ENCODE measurements at regions not wholly inside any gene's neighbourhood (a gene's known extent, or its start where the extent isn't known, plus 50 kb on each side); places are given as distances from the start of the nearest gene placed in this dataset.

DNA sequence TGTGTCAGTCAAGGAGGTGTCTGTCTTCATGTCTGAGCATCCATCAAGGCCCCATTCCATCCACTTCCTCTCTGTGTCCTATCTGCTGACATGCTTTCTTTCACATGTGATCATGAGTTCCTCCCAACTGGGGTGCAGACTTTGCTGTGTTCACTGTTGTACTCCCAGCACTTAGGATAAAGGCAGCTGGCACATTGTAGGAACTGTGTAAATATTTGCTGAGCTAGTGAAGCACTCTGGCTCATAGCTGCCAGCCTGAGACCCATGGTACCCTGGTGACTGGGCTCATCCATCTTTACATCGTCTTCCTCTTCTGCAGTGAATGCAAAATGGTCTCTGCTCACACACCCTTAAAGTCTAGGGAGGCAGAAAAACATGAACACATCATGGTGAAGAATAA lies 242.2 kb upstream of the IGFBP3 start:
- DNase-seq (ENCODE audit: low spot score), result no peak

DNA sequence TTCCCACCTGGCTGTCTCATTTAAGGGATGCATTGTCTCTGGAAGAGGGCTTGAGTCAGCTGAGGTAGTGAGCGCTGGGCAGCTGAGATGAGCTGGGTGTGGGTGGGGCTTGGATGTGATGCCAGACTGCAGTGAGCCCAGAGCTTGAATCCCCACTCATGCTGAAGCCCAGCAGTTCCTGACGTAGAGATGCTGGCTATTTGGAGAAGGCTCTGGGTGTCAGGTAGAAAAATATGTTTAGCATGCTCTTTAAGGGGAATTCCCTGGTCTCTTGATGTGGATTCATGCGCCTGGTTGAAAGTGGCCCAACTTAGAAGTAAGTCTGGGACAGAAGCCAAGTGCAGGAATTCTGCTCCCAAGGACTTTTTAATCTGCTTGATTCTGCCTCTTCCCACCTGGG lies 241.5 kb upstream of the IGFBP3 start:
- no peak for DNase-seq (ENCODE audit: low spot score)

DNA sequence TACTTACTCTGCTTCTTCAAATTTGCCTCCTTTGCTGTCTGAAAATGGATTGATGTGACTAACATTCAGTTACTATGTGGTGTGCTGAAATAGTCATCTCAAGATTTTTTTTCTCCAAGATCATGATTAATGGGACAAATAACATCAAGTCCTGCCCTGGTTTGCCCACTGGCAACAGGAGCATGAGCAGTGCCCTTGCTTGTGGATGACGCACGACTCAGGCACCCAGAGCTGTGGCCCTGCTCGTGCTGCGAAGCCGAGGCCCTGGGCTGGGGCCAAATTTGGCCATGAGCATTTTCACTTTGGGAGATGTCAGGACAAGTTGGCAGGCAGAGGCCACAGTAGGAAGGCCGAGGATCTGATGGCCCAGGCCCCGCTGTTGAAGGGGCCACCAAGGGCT lies 239.8 kb upstream of the IGFBP3 start:
- no peak for DNase-seq (ENCODE audit: low spot score)

DNA sequence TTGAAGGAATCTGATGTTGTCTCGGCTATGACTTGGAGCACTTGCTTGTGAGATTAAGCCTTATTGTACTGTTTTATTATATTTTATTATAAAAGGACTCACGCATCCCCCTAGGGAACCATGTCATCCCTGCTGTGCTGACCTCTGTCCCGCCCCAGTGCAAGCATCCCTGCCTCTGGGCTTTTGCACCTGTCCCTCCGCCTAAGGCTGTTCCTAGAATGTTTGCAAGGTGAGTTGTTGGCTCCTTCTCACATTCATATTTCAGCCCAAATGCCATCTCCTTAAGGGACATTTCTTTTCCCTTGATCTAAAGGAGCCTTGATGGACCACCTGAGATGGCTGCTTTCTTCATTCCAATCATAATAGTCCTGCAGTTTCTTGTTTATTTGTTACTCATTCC lies 236.9 kb upstream of the IGFBP3 start:
- DNase-seq (ENCODE audit: low spot score), result no peak

DNA sequence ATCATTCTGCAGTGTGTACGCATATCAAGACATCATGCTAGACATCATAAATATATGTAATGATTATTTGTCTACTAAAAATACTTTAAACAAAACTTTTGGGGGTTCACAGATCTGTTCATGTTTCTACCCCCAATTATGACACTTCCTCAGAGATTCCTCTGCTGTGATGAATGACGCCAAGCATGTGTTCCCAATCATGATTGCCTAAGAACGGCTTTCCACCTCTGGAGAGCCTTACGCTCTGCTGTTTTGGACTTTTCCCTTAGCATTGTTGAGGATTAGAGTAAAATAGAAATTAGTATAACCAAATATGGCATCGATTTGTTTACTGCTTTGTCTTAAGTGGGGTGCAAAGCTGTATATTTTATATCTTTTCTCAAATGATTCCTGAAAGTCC lies 236.3 kb upstream of the IGFBP3 start:
- no peak for DNase-seq (ENCODE audit: low spot score)

DNA sequence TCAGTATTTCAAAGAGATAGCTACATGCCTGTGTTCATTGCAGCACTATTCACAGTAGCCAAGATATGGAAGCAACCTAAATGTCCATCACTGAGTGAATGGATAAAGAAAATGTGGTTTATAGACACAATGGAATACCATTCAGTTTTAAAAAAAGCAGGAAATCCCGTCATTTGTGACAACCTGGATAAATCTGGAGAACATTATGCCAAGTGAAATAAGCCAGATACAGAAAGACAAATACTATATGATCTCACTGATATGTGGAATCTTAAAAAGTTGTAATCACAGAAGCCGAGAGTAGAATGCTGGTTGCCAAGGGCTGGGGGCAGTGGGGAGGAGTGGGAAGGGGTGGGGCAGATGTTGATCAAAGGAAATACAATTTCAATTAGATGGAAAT lies 235.8 kb upstream of the IGFBP3 start:
- no peak for DNase-seq (ENCODE audit: low spot score)

DNA sequence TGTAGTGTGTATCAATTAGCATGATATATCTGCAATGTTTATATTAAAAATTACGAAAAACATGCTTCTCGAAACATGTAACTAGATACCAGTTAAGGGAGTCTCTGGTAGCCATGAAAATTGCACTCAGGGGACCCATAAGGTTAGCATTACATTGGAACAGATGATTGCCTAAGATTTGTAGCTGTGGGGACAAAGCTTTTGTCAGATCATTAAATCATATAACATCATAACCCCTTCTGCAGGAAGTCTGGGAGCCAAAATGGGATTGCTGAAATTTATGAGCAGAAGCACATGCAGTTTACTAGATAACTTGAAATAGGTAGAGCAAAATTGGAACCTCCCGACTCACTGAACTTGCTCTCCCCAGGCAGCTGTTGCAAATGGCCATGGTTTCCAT lies 235.0 kb upstream of the IGFBP3 start:
- DNase-seq (ENCODE audit: low spot score), result no peak

DNA sequence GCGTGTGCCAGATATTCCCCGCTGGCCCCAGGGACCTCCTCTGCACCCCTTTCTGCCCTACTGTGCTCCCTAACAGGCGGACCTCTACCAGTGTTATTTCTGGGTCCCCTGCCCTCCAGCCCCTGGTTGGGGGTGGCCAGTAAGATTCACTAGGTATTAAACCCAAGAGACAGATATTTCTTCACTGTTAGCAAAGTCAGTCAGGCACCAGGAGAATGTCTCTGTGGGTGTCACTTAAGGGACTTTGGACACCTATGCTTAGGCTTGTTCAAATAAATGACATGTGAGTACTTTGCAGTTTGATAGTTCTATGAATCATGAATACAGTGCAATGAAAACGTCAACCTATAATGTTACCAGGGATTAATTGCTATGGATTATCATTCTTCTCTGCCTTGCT lies 234.3 kb upstream of the IGFBP3 start:
- DNase-seq (ENCODE audit: low spot score), result no peak

GRCh38 chr7:46153951-46154787 lies 233.1 kb upstream of the IGFBP3 start:
- DNase-seq (ENCODE audit: low spot score), result no peak

- no peak for DNase-seq (ENCODE audit: low spot score)
Observed at GRCh38 chr7:46153583-46153950, 232.5 kb upstream of the IGFBP3 start.

- DNase-seq (ENCODE audit: low spot score), result no peak
Observed at GRCh38 chr7:46152696-46153095, 231.6 kb upstream of the IGFBP3 start.

- no peak for DNase-seq (ENCODE audit: low spot score)
Observed at GRCh38 chr7:46150721-46151120, 229.6 kb upstream of the IGFBP3 start.

DNA sequence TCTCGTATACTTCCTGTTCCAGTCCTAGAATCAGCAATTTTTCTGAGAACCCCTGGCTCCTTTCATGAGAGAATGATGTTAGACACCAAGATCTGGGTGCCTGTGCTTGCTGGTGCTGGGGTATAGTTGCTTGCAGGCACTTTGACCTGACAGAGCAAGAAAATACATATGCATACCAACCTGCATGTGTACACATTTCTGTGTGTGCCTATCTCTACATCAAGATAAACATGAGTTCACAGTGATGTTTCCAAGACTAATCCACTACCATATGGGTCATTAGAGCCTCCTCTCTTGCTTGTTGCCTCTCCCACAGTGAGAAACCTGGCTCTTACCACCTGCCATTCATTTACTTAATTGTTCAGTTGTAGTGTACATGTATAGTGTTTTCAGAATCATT lies 229.1 kb upstream of the IGFBP3 start:
- DNase-seq (ENCODE audit: low spot score), result no peak

- DNase-seq (ENCODE audit: low spot score), result no peak
Observed at GRCh38 chr7:46147871-46148270, 226.8 kb upstream of the IGFBP3 start.

GRCh38 chr7:46146454-46147255 lies 225.6 kb upstream of the IGFBP3 start:
- no peak for DNase-seq (ENCODE audit: low spot score)

- DNase-seq (ENCODE audit: low spot score), result no peak
Observed at GRCh38 chr7:46145412-46145811, 224.3 kb upstream of the IGFBP3 start.

GRCh38 chr7:46143949-46144917 lies 223.2 kb upstream of the IGFBP3 start:
- DNase-seq (ENCODE audit: low spot score), result no peak

GRCh38 chr7:46143421-46143820 lies 222.3 kb upstream of the IGFBP3 start:
- DNase-seq (ENCODE audit: low spot score), result no peak

DNA sequence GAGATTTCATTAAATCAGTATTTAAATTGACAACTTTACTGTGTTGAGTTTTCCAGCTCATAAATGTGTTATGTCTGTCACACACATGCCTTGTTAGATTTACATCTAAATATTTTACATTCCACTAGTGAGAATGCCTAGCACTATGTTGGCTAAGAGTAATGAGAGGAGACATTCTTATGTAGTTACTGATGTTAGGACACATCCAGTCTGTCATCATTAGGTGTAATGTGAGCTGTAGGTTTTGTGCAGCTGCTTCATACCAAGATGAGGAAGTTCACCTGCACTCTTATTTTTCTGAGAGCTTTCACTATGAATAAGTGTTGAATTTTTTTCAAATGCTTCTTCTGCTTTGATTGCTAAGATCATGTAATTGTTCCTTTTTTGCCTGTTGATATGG lies 218.0 kb upstream of the IGFBP3 start:
- DNase-seq (ENCODE audit: low spot score), result no peak

- no peak for DNase-seq (ENCODE audit: low spot score)
Observed at GRCh38 chr7:46137725-46138124, 216.7 kb upstream of the IGFBP3 start.

GRCh38 chr7:46135557-46135956 lies 214.5 kb upstream of the IGFBP3 start:
- DNase-seq (ENCODE audit: low spot score), result no peak

GRCh38 chr7:46134795-46135194 lies 213.7 kb upstream of the IGFBP3 start:
- no peak for DNase-seq (ENCODE audit: low spot score)
